Suprapubic skin (tissue), 4 donors: ENCODE measurements at regions not wholly inside any gene's neighbourhood (a gene's known extent, or its start where the extent isn't known, plus 50 kb on each side); places are given as distances from the start of the nearest gene placed in this dataset.

Experiments used
- DNase-seq, 2 donors: peaks; one replicate each; pipeline ENCODE4 v3.0.0-alpha.2; 2019; ENCODE audit warnings: low spot score in 2 of 2
- H3K27ac ChIP-seq: fragments of 200-600 bp; sonication (generic); one replicate; pipeline ENCODE4 v1.5.1; 2019
- H3K27me3 ChIP-seq: fragments of 200-600 bp; sonication (generic); one replicate; pipeline ENCODE4 v1.5.1; 2019
- H3K36me3 ChIP-seq: fragments of 200-600 bp; sonication (generic); one replicate; pipeline ENCODE4 v1.5.1; 2019
- H3K4me1 ChIP-seq: fragments of 200-600 bp; sonication (generic); one replicate; pipeline ENCODE4 v1.5.1; 2019
- H3K4me3 ChIP-seq: fragments of 200-600 bp; sonication (generic); one replicate; pipeline ENCODE4 v1.5.1; 2019; ENCODE audit warnings: mild to moderate bottlenecking
- H3K9me3 ChIP-seq: fragments of 200-600 bp; sonication (generic); one replicate; pipeline ENCODE4 v1.5.1; 2019
- CTCF ChIP-seq, 2 donors: fragments of 200-600 bp in 1 of 2; fragments of 450-650 bp in 1 of 2; sonication (generic) in 1 of 2; IDR thresholded peaks; one replicate each; pipeline ENCODE4 v1.5.1; 2016 to 2019; ENCODE audit warnings: antibody characterized with exemption in 2 of 2, mild to moderate bottlenecking in 1 of 2, moderate library complexity in 1 of 2
- EP300 ChIP-seq: sonication (generic); formaldehyde crosslinking; IDR thresholded peaks from one replicate; pipeline ENCODE4 v1.6.1; 2017; ENCODE audit warnings: antibody characterized with exemption
- POLR2A ChIP-seq, 2 donors: fragments of 450-650 bp; IDR thresholded peaks; one replicate each; pipeline ENCODE4 v1.6.1; 2017; ENCODE audit warnings: antibody characterized with exemption in 2 of 2, mild to moderate bottlenecking in 2 of 2, moderate library complexity in 2 of 2
- POLR2AphosphoS5 ChIP-seq, 3 donors: sonication (generic); formaldehyde crosslinking; IDR thresholded peaks; one replicate each; pipeline ENCODE4 v1.6.1; 2017; ENCODE audit warnings: antibody characterized with exemption in 3 of 3
- WGBS: methylation state at CpG from one replicate; pipeline ENCODE4 v1.1.5; 2018; 5-methylcytosine and 5-hydroxymethylcytosine counted together

- no peaks in the 10 kb centered on the region for H3K9me3 ChIP-seq
- TF ChIP-seq POLR2AphosphoS5 (IDR thresholded peaks at IDR 0.05) (no peak), CTCF (IDR thresholded peaks at IDR 0.05) (no peak), POLR2A (IDR thresholded peaks at IDR 0.05) (no peak), EP300 (no peak)
Observed at GRCh38 chr5:142466195-142466971, 141.6 kb upstream of the SPRY4 start.

GRCh38 chr5:142465476-142465875 lies 140.7 kb upstream of the SPRY4 start:
- H3K27me3 ChIP-seq, result no peaks in the 10 kb centered on the region
- 72% methylated on average over 1 of the region's 1 CpG for WGBS
- H3K27ac ChIP-seq, result no peak overlapping the region
- no peaks in the 10 kb centered on the region for H3K9me3 ChIP-seq
- no peaks in the 10 kb centered on the region for H3K36me3 ChIP-seq
- DNase-seq, result no peak
- H3K4me3 ChIP-seq, result no peak overlapping the region
- H3K4me1 ChIP-seq, result peaks cover 9% of the 10 kb centered on the region
- TF ChIP-seq CTCF (IDR thresholded peaks at IDR 0.05) (no peak), POLR2AphosphoS5 (IDR thresholded peaks at IDR 0.05) (no peak), POLR2A (IDR thresholded peaks at IDR 0.05) (no peak), EP300 (no peak)

More at GRCh38 chr5:142466195-142466971, 141.6 kb upstream of the SPRY4 start:
- WGBS, result 56% methylated on average over 7 of the region's 7 CpGs
- no peak for DNase-seq
- Histone ChIP-seq H3K27ac (no peak overlapping the region), H3K4me1 (peaks cover 9% of the 10 kb centered on the region), H3K36me3 (no peaks in the 10 kb centered on the region), H3K4me3 (no peak overlapping the region), H3K27me3 (no peaks in the 10 kb centered on the region)

GRCh38 chr5:142463904-142464303 lies 139.1 kb upstream of the SPRY4 start:
- H3K4me3 ChIP-seq, result no peak overlapping the region
- no peak for DNase-seq
- H3K27me3 ChIP-seq, result no peaks in the 10 kb centered on the region
- WGBS, result 92% methylated on average over 2 of the region's 2 CpGs
- no peaks in the 10 kb centered on the region for H3K9me3 ChIP-seq
- H3K4me1 ChIP-seq, result peaks cover 9% of the 10 kb centered on the region
- no peak for TF ChIP-seq POLR2A (IDR thresholded peaks at IDR 0.05)
- TF ChIP-seq CTCF (IDR thresholded peaks at IDR 0.05), result no peak
- no peak for TF ChIP-seq POLR2AphosphoS5 (IDR thresholded peaks at IDR 0.05)
- no peak for TF ChIP-seq EP300
- no peaks in the 10 kb centered on the region for H3K36me3 ChIP-seq
- no peak overlapping the region for H3K27ac ChIP-seq

GRCh38 chr5:142461028-142461590 lies 136.3 kb upstream of the SPRY4 start:
- Histone ChIP-seq H3K27ac (no peak overlapping the region), H3K9me3 (no peaks in the 10 kb centered on the region), H3K4me1 (peaks cover 2% of the 10 kb centered on the region), H3K36me3 (no peaks in the 10 kb centered on the region), H3K4me3 (no peak overlapping the region), H3K27me3 (no peaks in the 10 kb centered on the region)
- WGBS, result 82% methylated on average over 5 of the region's 5 CpGs
- no peak for DNase-seq
- TF ChIP-seq POLR2AphosphoS5 (IDR thresholded peaks at IDR 0.05), result no peak
- no peak for TF ChIP-seq POLR2A (IDR thresholded peaks at IDR 0.05)
- no peak for TF ChIP-seq EP300
- TF ChIP-seq CTCF (IDR thresholded peaks at IDR 0.05), result no peak

- H3K9me3 ChIP-seq, result no peaks in the 10 kb centered on the region
- no peaks in the 10 kb centered on the region for H3K36me3 ChIP-seq
- no peak overlapping the region for H3K27ac ChIP-seq
- TF ChIP-seq POLR2AphosphoS5 (IDR thresholded peaks at IDR 0.05) (no peak), POLR2A (IDR thresholded peaks at IDR 0.05) (no peak), EP300 (no peak), CTCF (IDR thresholded peaks at IDR 0.05) (no peak)
- no peak for DNase-seq
- 100% methylated on average over 1 of the region's 1 CpG for WGBS
- H3K4me3 ChIP-seq, result no peak overlapping the region
- H3K27me3 ChIP-seq, result no peaks in the 10 kb centered on the region
- H3K4me1 ChIP-seq, result no peaks in the 10 kb centered on the region
Observed at GRCh38 chr5:142459209-142459608, 134.4 kb upstream of the SPRY4 start.
